Psoas muscle (tissue), 7 donors: ENCODE measurements at regions not wholly inside any gene's neighbourhood (a gene's known extent, or its start where the extent isn't known, plus 50 kb on each side); places are given as distances from the start of the nearest gene placed in this dataset.

Experiments
- ATAC-seq, 4 donors: fragments of 200-7000 bp; cut with Tn5 transposase; one replicate each; pipeline ENCODE4 v1.9.1; 2020; ENCODE audit warnings: moderate library complexity in 3 of 4, mild to moderate bottlenecking in 2 of 4
- DNase-seq, 2 donors: peaks; one replicate each; pipeline ENCODE4 v3.0.0-alpha.2; 2020
- H3K27ac ChIP-seq: fragments of 200-600 bp; one replicate; pipeline ENCODE4 v1.8.0; 2022
- H3K27me3 ChIP-seq, 3 donors: fragments of 200-600 bp in 1 of 3; one replicate each; pipeline versions ENCODE4 v1.6.1 to v1.8.0; 2013 to 2022; ENCODE audit warnings: low read length in 2 of 3, mild to moderate bottlenecking in 2 of 3, moderate library complexity in 1 of 3; ENCODE audit not compliant: insufficient read depth in 3 of 3
- H3K36me3 ChIP-seq, 2 donors: fragments of 200-600 bp in 1 of 2; one replicate each; pipeline versions ENCODE4 v1.6.1 to v1.8.0; 2013 to 2022; ENCODE audit warnings: low read depth in 1 of 2, mild to moderate bottlenecking in 1 of 2, moderate library complexity in 1 of 2; ENCODE audit not compliant: insufficient read depth in 1 of 2
- H3K4me1 ChIP-seq: fragments of 200-600 bp; one replicate; pipeline ENCODE4 v1.8.0; 2022
- H3K4me3 ChIP-seq: fragments of 200-600 bp; one replicate; pipeline ENCODE4 v1.8.0; 2022; ENCODE audit warnings: mild to moderate bottlenecking
- H3K9me3 ChIP-seq: fragments of 200-600 bp; one replicate; pipeline ENCODE4 v1.8.0; 2022
- CTCF ChIP-seq: fragments of 200-600 bp; IDR thresholded peaks from one replicate; pipeline ENCODE4 v1.8.0; 2022; ENCODE audit warnings: antibody characterized with exemption
- WGBS, 3 donors: extraction: QIAGEN DNeasy Blood & Tissue Kit; methylation state at CpG; one replicate each; pipeline versions ENCODE4 v1.1.6 to v1.1.7; 2013; 5-methylcytosine and 5-hydroxymethylcytosine counted together
- intact Hi-C, 2 donors: fragments of 100-400 bp; cut with DNase I; formaldehyde crosslinking; loops; one replicate each; pipeline versions ENCODE4 v1.11.0 to v1.14.2; 2022
- donor health status: healthy with polysubstance abuse.
- donor health status: DM: no; HTN: no; CAD: no; lungs with moderate emphysema.
- donor health status: Bipolar disorder and iron deficiency.
- donor health status: healthy.
- donor health status: DM: yes; HTN: yes; CAD: no.
- donor health status: DM: no; HTN: no; CAD: no.
- donor health status: DM: yes; HTN: yes; CAD: no.

GRCh38 chr1:221810406-221810805 lies 68.5 kb upstream of the DUSP10 start:
- no peak for TF ChIP-seq CTCF
- no peak for ATAC-seq
- WGBS, 3 donors: 86 to 93% (median 89%) methylated on average over 2 of the region's 2 CpGs

GRCh38 chr1:221809091-221810029 lies 67.5 kb upstream of the DUSP10 start:
- Histone ChIP-seq H3K4me3 (no peak overlapping the region), H3K9me3 (no peaks in the 10 kb centered on the region), H3K27ac (no peak overlapping the region), H3K36me3 (no peaks in the 10 kb centered on the region), H3K4me1 (no peaks in the 10 kb centered on the region), H3K27me3 (no peaks in the 10 kb centered on the region)
- WGBS, 3 donors: 57 to 67% (median 60%) methylated on average over 12 of the region's 12 CpGs
- DNase-seq (no peak), ATAC-seq (no peak)
- TF ChIP-seq CTCF: no peak
- intact Hi-C loops: no loop called here

More at GRCh38 chr1:221810406-221810805, 68.5 kb upstream of the DUSP10 start:
- no peaks in the 10 kb centered on the region for H3K27me3 ChIP-seq
- H3K27ac ChIP-seq: no peak overlapping the region
- no peak overlapping the region for H3K4me3 ChIP-seq
- no peak for DNase-seq
- intact Hi-C loops: no loop called here
- no peaks in the 10 kb centered on the region for H3K4me1 ChIP-seq
- H3K36me3 ChIP-seq: no peaks in the 10 kb centered on the region
- H3K9me3 ChIP-seq: no peaks in the 10 kb centered on the region

GRCh38 chr1:221806984-221807383 lies 65.1 kb upstream of the DUSP10 start:
- no peaks in the 10 kb centered on the region for H3K27me3 ChIP-seq
- H3K4me1 ChIP-seq: no peaks in the 10 kb centered on the region
- no peaks in the 10 kb centered on the region for H3K36me3 ChIP-seq
- H3K27ac ChIP-seq: no peak overlapping the region
- DNase-seq: no peak
- no peak overlapping the region for H3K4me3 ChIP-seq
- no peak for TF ChIP-seq CTCF
- intact Hi-C loops: no loop called here
- no peaks in the 10 kb centered on the region for H3K9me3 ChIP-seq
- no peak for ATAC-seq

GRCh38 chr1:221806236-221806635 lies 64.3 kb upstream of the DUSP10 start:
- TF ChIP-seq CTCF: no peak
- H3K4me1 ChIP-seq: no peaks in the 10 kb centered on the region
- H3K27me3 ChIP-seq: no peaks in the 10 kb centered on the region
- no peaks in the 10 kb centered on the region for H3K9me3 ChIP-seq
- DNase-seq (no peak), ATAC-seq (no peak)
- 90 to 100% (median 95%) methylated on average over 1 of the region's 1 CpG for WGBS, 3 donors
- no peak overlapping the region for H3K27ac ChIP-seq
- no peak overlapping the region for H3K4me3 ChIP-seq
- intact Hi-C loops: no loop called here
- H3K36me3 ChIP-seq: no peaks in the 10 kb centered on the region
